Prostate gland (tissue), 2 donors: ENCODE measurements at regions not wholly inside any gene's neighbourhood (a gene's known extent, or its start where the extent isn't known, plus 50 kb on each side); places are given as distances from the start of the nearest gene placed in this dataset.
"Not testable (repeated sequence)": the region's sequence is repeated elsewhere in the genome, so short reads cannot be mapped to it uniquely, and the experiment has no call there.

ENCODE experiments used
- DNase-seq: peaks from one replicate; pipeline ENCODE4 v3.0.0-alpha.2; 2019; ENCODE audit warnings: low spot score
- H3K27ac ChIP-seq, 2 donors: fragments of 200-600 bp; sonication (generic); 2 replicates each; pipeline ENCODE4 v1.5.1; 2017 to 2019
- H3K27me3 ChIP-seq: fragments of 200-600 bp; sonication (generic); replicated peaks from 2 replicates; pipeline ENCODE4 v1.5.1; 2019; ENCODE audit not compliant: insufficient read depth
- H3K36me3 ChIP-seq, 2 donors: fragments of 200-600 bp; sonication (generic); 1 replicate in 1 of 2; 2 replicates in 1 of 2; pipeline versions ENCODE4 v1.5.1 to v1.8.1; 2017 to 2019
- H3K4me1 ChIP-seq: fragments of 200-600 bp; sonication (generic); replicated peaks from 2 replicates; pipeline ENCODE4 v1.5.1; 2019
- H3K4me3 ChIP-seq, 2 donors: fragments of 200-600 bp; sonication (generic); 2 replicates each; pipeline ENCODE4 v1.5.1; 2017 to 2019
- H3K9me3 ChIP-seq: fragments of 200-600 bp; sonication (generic); 2 replicates; pipeline ENCODE4 v1.5.1; 2017
- POLR2A ChIP-seq: fragments of 450-650 bp; IDR thresholded peaks from one replicate; pipeline ENCODE4 v1.6.1; 2016; ENCODE audit warnings: antibody characterized with exemption, mild to moderate bottlenecking
- POLR2AphosphoS5 ChIP-seq: sonication (generic); formaldehyde crosslinking; IDR thresholded peaks from one replicate; pipeline ENCODE4 v1.6.1; 2017; ENCODE audit warnings: antibody characterized with exemption
- WGBS: methylation state at CpG from one replicate; pipeline ENCODE4 v1.1.5; 2018; 5-methylcytosine and 5-hydroxymethylcytosine counted together
- intact Hi-C: fragments of 100-400 bp; cut with DNase I; formaldehyde crosslinking; loops from one replicate; pipeline ENCODE4 v1.14.2; 2022
- TF ChIP-seq, protein P1 (sequence below), 4 experiments: fragments of 200-600 bp in 2 of 4; fragments of 450-650 bp in 2 of 4; sonication (generic) in 2 of 4; IDR thresholded peaks; 1 replicate in 3 of 4; 2 replicates in 1 of 4; pipeline ENCODE4 v1.5.1; 2016 to 2019; ENCODE audit warnings: antibody characterized with exemption in 4 of 4, mild to moderate bottlenecking in 2 of 4, moderate library complexity in 2 of 4

DNA sequence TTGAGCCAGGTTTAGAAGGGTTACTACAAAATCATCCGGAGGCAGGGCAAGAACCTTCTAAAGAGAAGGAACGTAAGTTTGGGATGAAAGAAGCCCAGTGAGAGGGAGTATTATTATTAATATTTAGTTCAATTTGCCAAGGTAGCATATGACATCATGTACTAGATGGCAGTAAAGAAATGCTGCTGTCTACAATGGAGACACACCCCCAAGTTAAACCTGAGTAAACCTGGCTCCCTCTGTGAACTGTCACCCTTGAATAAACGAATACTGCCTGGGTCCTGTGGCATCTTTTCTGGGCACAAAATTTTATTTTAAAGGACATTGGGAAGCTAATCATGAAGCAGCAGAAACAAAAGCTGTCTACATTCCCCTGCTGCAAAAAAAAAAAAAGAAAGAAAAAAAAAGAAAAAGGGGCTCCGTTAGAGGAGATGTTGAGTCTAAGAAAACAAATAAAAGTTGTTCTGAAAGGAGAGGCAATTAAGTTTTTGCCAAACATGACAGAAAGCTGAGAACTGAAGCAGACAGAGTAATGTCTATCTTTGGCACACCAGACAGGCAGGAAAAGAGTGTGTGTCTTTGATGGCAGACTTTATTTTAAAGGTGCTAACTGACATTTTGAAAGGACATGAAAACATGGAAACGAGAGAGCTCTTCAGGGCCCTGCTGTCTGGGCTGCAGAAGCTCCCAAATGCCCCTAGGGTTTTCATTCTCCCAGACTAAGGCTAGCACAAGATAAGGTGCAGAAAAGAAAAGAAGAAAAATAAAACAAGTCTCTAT, 557.7 kb upstream of the CHAC2 start:
- H3K9me3 ChIP-seq, result no peaks in the 10 kb centered on the region
- H3K27me3 ChIP-seq, result no peaks in the 10 kb centered on the region
- no peaks in the 10 kb centered on the region for H3K4me1 ChIP-seq
- no peak for DNase-seq
- H3K27ac ChIP-seq, result no peak overlapping the region
- intact Hi-C loops, result no loop called here
- WGBS, result 13% methylated on average over 5 of the region's 5 CpGs
- H3K36me3 ChIP-seq, result no peaks in the 10 kb centered on the region
- H3K4me3 ChIP-seq, result no peak overlapping the region
- TF ChIP-seq POLR2AphosphoS5 (no peak), POLR2A (no peak)
- TF ChIP-seq, protein P1, sequence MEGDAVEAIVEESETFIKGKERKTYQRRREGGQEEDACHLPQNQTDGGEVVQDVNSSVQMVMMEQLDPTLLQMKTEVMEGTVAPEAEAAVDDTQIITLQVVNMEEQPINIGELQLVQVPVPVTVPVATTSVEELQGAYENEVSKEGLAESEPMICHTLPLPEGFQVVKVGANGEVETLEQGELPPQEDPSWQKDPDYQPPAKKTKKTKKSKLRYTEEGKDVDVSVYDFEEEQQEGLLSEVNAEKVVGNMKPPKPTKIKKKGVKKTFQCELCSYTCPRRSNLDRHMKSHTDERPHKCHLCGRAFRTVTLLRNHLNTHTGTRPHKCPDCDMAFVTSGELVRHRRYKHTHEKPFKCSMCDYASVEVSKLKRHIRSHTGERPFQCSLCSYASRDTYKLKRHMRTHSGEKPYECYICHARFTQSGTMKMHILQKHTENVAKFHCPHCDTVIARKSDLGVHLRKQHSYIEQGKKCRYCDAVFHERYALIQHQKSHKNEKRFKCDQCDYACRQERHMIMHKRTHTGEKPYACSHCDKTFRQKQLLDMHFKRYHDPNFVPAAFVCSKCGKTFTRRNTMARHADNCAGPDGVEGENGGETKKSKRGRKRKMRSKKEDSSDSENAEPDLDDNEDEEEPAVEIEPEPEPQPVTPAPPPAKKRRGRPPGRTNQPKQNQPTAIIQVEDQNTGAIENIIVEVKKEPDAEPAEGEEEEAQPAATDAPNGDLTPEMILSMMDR (IDR thresholded peaks at IDR 0.05), result no peak

DNA sequence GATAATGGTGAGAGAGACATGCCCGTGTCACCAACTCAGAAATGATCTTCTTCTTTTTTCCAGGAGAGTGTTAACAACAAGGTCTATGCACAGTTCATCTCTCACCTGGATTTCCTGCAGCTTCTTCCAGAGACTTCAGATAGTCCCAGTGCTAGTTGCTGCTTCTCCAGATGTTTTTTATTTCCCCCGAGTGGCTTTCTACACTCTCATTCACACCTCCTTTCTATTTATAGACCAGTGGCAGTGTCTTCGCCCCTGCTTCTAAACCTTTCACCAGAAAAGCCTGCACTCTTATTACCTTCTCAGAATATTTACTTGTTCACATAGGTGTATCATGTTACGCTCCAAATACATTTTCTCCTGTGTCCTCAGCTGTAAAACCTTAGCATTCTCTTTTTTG, 558.8 kb upstream of the CHAC2 start:
- H3K27me3 ChIP-seq, result no peaks in the 10 kb centered on the region
- TF ChIP-seq POLR2A, result no peak
- TF ChIP-seq, protein P1 (IDR thresholded peaks at IDR 0.05), result no peak
- no peak for TF ChIP-seq POLR2AphosphoS5
- no peak overlapping the region for H3K27ac ChIP-seq
- no peak for DNase-seq
- H3K4me3 ChIP-seq, result no peak overlapping the region
- no peaks in the 10 kb centered on the region for H3K9me3 ChIP-seq
- intact Hi-C loops, result no loop called here
- no peaks in the 10 kb centered on the region for H3K36me3 ChIP-seq
- 37% methylated on average over 4 of the region's 4 CpGs for WGBS
- no peaks in the 10 kb centered on the region for H3K4me1 ChIP-seq

- intact Hi-C loops, H3K9me3 ChIP-seq, H3K4me1 ChIP-seq, H3K27me3 ChIP-seq, DNase-seq, H3K36me3 ChIP-seq, H3K27ac ChIP-seq, H3K4me3 ChIP-seq: not testable (repeated sequence)
- 40% methylated on average over 1 of the region's 1 CpG for WGBS
Measured at GRCh38 chr2:53206226-53206625, 561.4 kb upstream of the CHAC2 start.

- Histone ChIP-seq H3K36me3 (no peaks in the 10 kb centered on the region), H3K27me3 (no peaks in the 10 kb centered on the region), H3K27ac (no peak overlapping the region), H3K9me3 (no peaks in the 10 kb centered on the region), H3K4me1 (no peaks in the 10 kb centered on the region), H3K4me3 (no peak overlapping the region)
- 10% methylated on average over 3 of the region's 3 CpGs for WGBS
- TF ChIP-seq POLR2A, result no peak
- TF ChIP-seq POLR2AphosphoS5, result peak; percentile 72
- TF ChIP-seq, protein P1 (IDR thresholded peaks at IDR 0.05), result peak in 2 of 4 experiments; percentile 34 to 37
- intact Hi-C loops, result no loop called here
- peak; percentile 43 for DNase-seq
Measured at GRCh38 chr2:53202063-53202462, 565.5 kb upstream of the CHAC2 start.

DNA sequence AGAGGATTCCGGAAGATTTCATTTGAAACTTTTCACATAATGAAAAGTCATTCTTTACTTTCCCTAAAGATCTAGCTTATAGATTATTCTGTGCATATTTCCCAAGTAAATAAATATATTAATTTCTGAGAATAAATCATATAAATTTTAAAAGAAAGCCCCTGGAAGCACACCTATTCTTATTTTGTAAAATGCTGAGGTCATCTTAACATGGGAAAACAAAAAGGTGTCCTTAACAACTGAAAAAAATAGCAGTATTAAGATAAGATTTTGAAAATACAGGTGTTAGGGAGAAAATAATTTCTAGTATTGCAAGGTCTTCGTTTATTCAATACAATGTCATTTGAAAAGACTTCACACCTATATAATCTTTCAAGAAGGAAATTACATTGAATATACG, 567.5 kb upstream of the CHAC2 start:
- WGBS, result 87% methylated on average over 3 of the region's 3 CpGs
- Histone ChIP-seq H3K4me3 (no peak overlapping the region), H3K27me3 (no peaks in the 10 kb centered on the region), H3K9me3 (no peaks in the 10 kb centered on the region), H3K27ac (no peak overlapping the region), H3K36me3 (no peaks in the 10 kb centered on the region), H3K4me1 (no peaks in the 10 kb centered on the region)
- TF ChIP-seq POLR2AphosphoS5 (no peak), POLR2A (no peak)
- TF ChIP-seq, protein P1 (IDR thresholded peaks at IDR 0.05), result no peak
- intact Hi-C loops, result no loop called here
- DNase-seq, result no peak
